ENCODE measurements at regions not wholly inside any gene's neighbourhood (a gene's known extent, or its start where the extent isn't known, plus 50 kb on each side); places are given as distances from the start of the nearest gene placed in this dataset.

- no peak overlapping the region for H3K9ac ChIP-seq (ENCODE audit: low read depth, low read length)
- no peak overlapping the region for H3K4me2 ChIP-seq (ENCODE audit: low read depth, low read length)
- intact Hi-C loops (cut with micrococcal nuclease) (no loop called here), in situ Hi-C loops (cut with MboI; ENCODE audit: low sequenced_read_pairs) (no loop called here), dilution Hi-C loops (cut with HindIII; ENCODE audit: low sequenced_read_pairs, unreplicated experiment) (no loop called here)
- H3K4me1 ChIP-seq (ENCODE audit: control insufficient read depth, insufficient read depth, low read length): no peaks in the 10 kb centered on the region
- H4K91ac ChIP-seq (ENCODE audit: insufficient read depth, low read depth, low read length): no peak overlapping the region
- H2AFZ ChIP-seq (replicated peaks; ENCODE audit: low read length, poor library complexity): no peak overlapping the region
- no peak overlapping the region for H3K23ac ChIP-seq (ENCODE audit: low read depth, low read length)
- no peak overlapping the region for H2AK9ac ChIP-seq (replicated peaks; ENCODE audit: low read depth, low read length, poor library complexity)
- no peak overlapping the region for H3K4ac ChIP-seq (ENCODE audit: low read depth, low read length)
- H4K8ac ChIP-seq (ENCODE audit: low read depth in 2 of 2, low read length in 2 of 2): no peak overlapping the region
- peaks cover 7% of the 10 kb centered on the region for H3K27me3 ChIP-seq (ENCODE audit: control insufficient read depth, insufficient read depth, low read length)
- H3K9me3 ChIP-seq (ENCODE audit: control insufficient read depth, insufficient read depth, low read length): no peaks in the 10 kb centered on the region
- ChIA-PET CTCF (no interaction called here), POLR2A (ENCODE audit: unreplicated experiment) (no interaction called here)
- H3K14ac ChIP-seq (replicated peaks; ENCODE audit: low read depth, low read length): no peak overlapping the region
- no peaks in the 10 kb centered on the region for H3K9me1 ChIP-seq (ENCODE audit: insufficient read depth, low read length)
- H2BK15ac ChIP-seq (ENCODE audit: low read depth, low read length): no peak overlapping the region
- no peak overlapping the region for H3K27ac ChIP-seq (ENCODE audit: insufficient read depth, low read length)
- H4K20me1 ChIP-seq (ENCODE audit: insufficient read depth, low read length): no peaks in the 10 kb centered on the region
- H2BK5ac ChIP-seq (ENCODE audit: low read depth, low read length, poor library complexity, severe bottlenecking): no peak overlapping the region
- H3K56ac ChIP-seq (ENCODE audit: extremely low read depth, insufficient read depth, low read length): no peak overlapping the region
- no peaks in the 10 kb centered on the region for H3K79me1 ChIP-seq (ENCODE audit: low read depth in 1 of 2, low read length in 2 of 2)
- no peak overlapping the region for H4K5ac ChIP-seq (ENCODE audit: low read depth, low read length)
- DNase-seq (no peak), ATAC-seq (ENCODE audit: low read depth) (no peak)
- H3K4me3 ChIP-seq (ENCODE audit: insufficient read depth, low read depth, low read length): no peak overlapping the region
- no peak overlapping the region for H2BK120ac ChIP-seq (ENCODE audit: low read depth, low read length)
- no peak overlapping the region for H2AK5ac ChIP-seq (ENCODE audit: low read depth, low read length)
- no CpG with 5 or more reads among the region's 3 CpGs for WGBS, 2 experiments (ENCODE audit: extremely low coverage in 2 of 2, insufficient read length in 1 of 2)
- TF ChIP-seq CEBPB (IDR thresholded peaks at IDR 0.05; ENCODE audit: low read depth, low read length) (no peak), BHLHE40 (IDR thresholded peaks at IDR 0.05; ENCODE audit: low read depth, low read length) (no peak), FOS (IDR thresholded peaks at IDR 0.05; ENCODE audit: low read depth, low read length) (no peak), SMC3 (IDR thresholded peaks at IDR 0.05; ENCODE audit: low read depth, low read length) (no peak), NFE2L2 (IDR thresholded peaks at IDR 0.05; ENCODE audit: low read depth, low read length) (no peak), RCOR1 (IDR thresholded peaks at IDR 0.05; ENCODE audit: insufficient replicate concordance, low read length) (no peak), CHD1 (IDR thresholded peaks at IDR 0.05; ENCODE audit: low read depth, low read length) (no peak), MAFK (IDR thresholded peaks at IDR 0.05; ENCODE audit: low read depth, low read length) (no peak), RFX5 (IDR thresholded peaks at IDR 0.05; ENCODE audit: low read depth, low read length) (no peak), RAD21 (IDR thresholded peaks at IDR 0.05; ENCODE audit: low read length) (no peak)
- TF ChIP-seq, protein P1, sequence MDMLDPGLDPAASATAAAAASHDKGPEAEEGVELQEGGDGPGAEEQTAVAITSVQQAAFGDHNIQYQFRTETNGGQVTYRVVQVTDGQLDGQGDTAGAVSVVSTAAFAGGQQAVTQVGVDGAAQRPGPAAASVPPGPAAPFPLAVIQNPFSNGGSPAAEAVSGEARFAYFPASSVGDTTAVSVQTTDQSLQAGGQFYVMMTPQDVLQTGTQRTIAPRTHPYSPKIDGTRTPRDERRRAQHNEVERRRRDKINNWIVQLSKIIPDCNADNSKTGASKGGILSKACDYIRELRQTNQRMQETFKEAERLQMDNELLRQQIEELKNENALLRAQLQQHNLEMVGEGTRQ (IDR thresholded peaks at IDR 0.05; ENCODE audit: low read depth, low read length): no peak
- no TSS peak for BruUV-seq (replicated peaks)
- H3K18ac ChIP-seq (ENCODE audit: low read depth, low read length): no peak overlapping the region
- no peak overlapping the region for H2BK20ac ChIP-seq (ENCODE audit: low read depth, low read length)
- H3K36me3 ChIP-seq (ENCODE audit: control insufficient read depth, insufficient read depth, low read length): no peaks in the 10 kb centered on the region
These were observed 382.3 kb downstream of the SIPA1L2 start for GRCh38 chr1:232247669-232248068.

Measured in IMR-90 (cell line).